Lower lobe of right lung (tissue), 2 donors: ENCODE measurements at regions not wholly inside any gene's neighbourhood (a gene's known extent, or its start where the extent isn't known, plus 50 kb on each side); places are given as distances from the start of the nearest gene placed in this dataset.

ENCODE experiments used
- ATAC-seq, 2 donors: fragments of 200-7000 bp; cut with Tn5 transposase; one replicate each; pipeline ENCODE4 v1.9.1; 2020 to 2022; ENCODE audit warnings: mild to moderate bottlenecking in 2 of 2, moderate library complexity in 2 of 2
- DNase-seq: peaks from one replicate; pipeline ENCODE4 v3.0.0-alpha.2; 2020
- H3K27ac ChIP-seq: fragments of 200-600 bp; one replicate; pipeline ENCODE4 v1.8.0; 2022
- H3K27me3 ChIP-seq: fragments of 200-600 bp; one replicate; pipeline ENCODE4 v1.8.0; 2022; ENCODE audit warnings: low read depth
- H3K36me3 ChIP-seq: fragments of 200-600 bp; one replicate; pipeline ENCODE4 v1.8.0; 2022; ENCODE audit warnings: mild to moderate bottlenecking
- H3K4me1 ChIP-seq: fragments of 200-600 bp; one replicate; pipeline ENCODE4 v1.8.0; 2022
- H3K4me3 ChIP-seq: fragments of 200-600 bp; one replicate; pipeline ENCODE4 v1.8.0; 2022; ENCODE audit warnings: mild to moderate bottlenecking
- H3K9me3 ChIP-seq: fragments of 200-600 bp; one replicate; pipeline ENCODE4 v1.8.0; 2022
- intact Hi-C: fragments of 100-400 bp; cut with DNase I; formaldehyde crosslinking; loops from one replicate; pipeline ENCODE4 v1.11.0; 2022
- TF ChIP-seq, protein P1 (sequence below): fragments of 200-600 bp; IDR thresholded peaks from one replicate; pipeline ENCODE4 v1.8.0; 2022; ENCODE audit warnings: antibody characterized with exemption, mild to moderate bottlenecking
- donor health status: DM: no; HTN: yes; CAD: no; lungs with severe emphysema.

DNA sequence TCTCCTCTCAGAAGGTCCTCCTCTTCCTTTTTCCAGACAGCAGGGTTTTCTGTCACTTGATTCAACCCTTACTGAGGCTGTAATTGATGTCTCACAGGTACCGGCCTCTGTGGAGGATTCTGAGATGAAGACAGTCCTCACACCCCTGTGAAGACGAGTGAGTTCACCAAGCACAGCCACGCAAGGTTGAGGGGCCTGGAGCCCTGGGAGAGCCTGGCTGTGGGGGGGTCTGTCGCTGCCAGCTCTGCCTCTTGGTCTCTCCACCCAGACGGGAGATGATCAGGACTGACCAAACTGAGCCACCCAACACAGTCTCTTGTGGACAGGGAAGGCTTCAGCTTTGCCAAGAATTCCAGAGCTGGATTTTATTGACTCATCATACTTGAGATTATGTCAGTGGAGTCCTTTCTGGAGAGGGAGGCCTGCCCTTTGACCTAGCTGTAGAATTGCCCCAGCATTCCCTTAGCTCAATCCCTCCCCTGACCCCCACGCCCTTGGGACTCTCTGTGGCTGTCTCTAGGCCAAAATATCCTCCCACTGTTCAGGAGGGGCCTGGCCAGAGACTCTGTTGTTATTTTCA lies 51.1 kb upstream of the CRHR1 start:
- intact Hi-C loops, result loop anchor here (10.0 kb wide), 1 partner anchor 58 kb away; no protein-coding TSS in a partner anchor
- peaks cover 16% of the 10 kb centered on the region for H3K9me3 ChIP-seq
- peaks cover 6% of the 10 kb centered on the region for H3K27me3 ChIP-seq
- no peak for DNase-seq
- no peak overlapping the region for H3K27ac ChIP-seq
- no peaks in the 10 kb centered on the region for H3K4me1 ChIP-seq
- ATAC-seq, result no peak
- H3K36me3 ChIP-seq, result no peaks in the 10 kb centered on the region
- H3K4me3 ChIP-seq, result no peak overlapping the region
- TF ChIP-seq, protein P1, sequence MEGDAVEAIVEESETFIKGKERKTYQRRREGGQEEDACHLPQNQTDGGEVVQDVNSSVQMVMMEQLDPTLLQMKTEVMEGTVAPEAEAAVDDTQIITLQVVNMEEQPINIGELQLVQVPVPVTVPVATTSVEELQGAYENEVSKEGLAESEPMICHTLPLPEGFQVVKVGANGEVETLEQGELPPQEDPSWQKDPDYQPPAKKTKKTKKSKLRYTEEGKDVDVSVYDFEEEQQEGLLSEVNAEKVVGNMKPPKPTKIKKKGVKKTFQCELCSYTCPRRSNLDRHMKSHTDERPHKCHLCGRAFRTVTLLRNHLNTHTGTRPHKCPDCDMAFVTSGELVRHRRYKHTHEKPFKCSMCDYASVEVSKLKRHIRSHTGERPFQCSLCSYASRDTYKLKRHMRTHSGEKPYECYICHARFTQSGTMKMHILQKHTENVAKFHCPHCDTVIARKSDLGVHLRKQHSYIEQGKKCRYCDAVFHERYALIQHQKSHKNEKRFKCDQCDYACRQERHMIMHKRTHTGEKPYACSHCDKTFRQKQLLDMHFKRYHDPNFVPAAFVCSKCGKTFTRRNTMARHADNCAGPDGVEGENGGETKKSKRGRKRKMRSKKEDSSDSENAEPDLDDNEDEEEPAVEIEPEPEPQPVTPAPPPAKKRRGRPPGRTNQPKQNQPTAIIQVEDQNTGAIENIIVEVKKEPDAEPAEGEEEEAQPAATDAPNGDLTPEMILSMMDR, result no peak

DNA sequence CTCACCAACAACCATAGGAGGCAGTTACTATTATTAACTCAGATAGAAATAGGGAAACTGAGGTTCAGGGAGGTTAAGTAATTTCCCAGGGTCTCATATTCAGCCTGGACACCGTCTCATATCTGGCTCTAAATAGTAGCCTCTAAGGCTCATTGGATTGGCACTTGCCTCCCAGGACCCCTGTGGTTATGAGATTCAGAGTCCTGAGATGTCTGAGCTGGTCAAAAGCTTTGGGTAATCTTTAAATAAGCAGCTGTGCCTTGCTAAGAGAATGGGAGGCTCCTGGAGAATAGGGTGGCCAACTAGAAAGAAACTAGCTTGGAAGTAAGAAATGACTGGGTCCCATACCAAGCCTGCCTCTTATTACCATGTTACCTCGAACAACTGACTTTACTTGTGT lies 50.3 kb upstream of the CRHR1 start:
- ATAC-seq (no peak), DNase-seq (no peak)
- Histone ChIP-seq H3K27me3 (peaks cover under 1% of the 10 kb centered on the region), H3K36me3 (no peaks in the 10 kb centered on the region), H3K4me1 (no peaks in the 10 kb centered on the region), H3K27ac (no peak overlapping the region), H3K4me3 (no peak overlapping the region), H3K9me3 (peaks cover 16% of the 10 kb centered on the region)
- intact Hi-C loops, result loop anchor here (10.0 kb wide), 1 partner anchor 59 kb away; no protein-coding TSS in a partner anchor
- TF ChIP-seq, protein P1, result no peak
